Embryonic facial prominence (tissue), 1 donor: ENCODE measurements at regions not wholly inside any gene's neighbourhood (a gene's known extent, or its start where the extent isn't known, plus 50 kb on each side); places are given as distances from the start of the nearest gene placed in this dataset.
"Not testable (repeated sequence)": the region's sequence is repeated elsewhere in the genome, so short reads cannot be mapped to it uniquely, and the experiment has no call there.

ENCODE experiments used
- DNase-seq: peaks from one replicate; pipeline ENCODE4 v3.0.0-alpha.2; 2016; ENCODE audit errors: extremely low spot score

DNA sequence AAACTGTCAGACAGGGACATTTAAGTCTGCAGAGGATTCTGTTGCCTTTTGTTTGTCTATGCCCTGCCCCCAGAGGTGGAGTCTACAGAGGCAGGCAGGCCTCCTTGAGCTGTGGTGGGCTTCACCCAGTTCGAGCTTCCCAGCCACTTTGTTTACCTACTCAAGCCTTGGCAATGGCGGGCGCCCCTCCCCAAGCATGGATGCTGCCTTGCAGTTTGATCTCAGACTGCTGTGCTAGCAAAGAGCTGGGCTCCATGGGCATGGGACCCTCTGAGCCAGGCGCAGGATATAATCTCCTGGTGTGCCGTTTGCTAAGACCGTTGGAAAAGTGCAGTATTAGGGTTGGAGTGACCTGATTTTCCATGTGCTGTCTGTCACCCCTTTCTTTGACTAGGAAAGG is 734.9 kb downstream of the TENT5A start:
- not testable (repeated sequence) for DNase-seq

DNA sequence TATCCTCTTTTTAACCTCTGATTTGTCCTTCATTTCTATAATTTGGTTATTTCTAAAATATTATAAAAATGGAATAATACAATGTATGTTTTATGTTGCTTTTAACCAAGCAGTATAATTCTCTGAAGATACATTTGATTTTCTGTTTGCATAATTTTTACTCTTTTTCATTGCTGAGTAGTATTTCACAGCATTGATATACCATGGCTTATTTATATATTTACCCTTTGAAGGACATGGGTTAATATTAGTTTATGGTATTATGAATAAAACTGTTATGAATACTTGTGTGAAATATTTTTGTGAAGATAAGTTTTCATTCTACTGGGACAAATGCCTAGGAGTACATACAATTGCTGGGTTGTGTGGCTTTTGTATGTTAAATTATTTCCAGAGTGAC is 748.6 kb downstream of the TENT5A start:
- DNase-seq = no peak

DNA sequence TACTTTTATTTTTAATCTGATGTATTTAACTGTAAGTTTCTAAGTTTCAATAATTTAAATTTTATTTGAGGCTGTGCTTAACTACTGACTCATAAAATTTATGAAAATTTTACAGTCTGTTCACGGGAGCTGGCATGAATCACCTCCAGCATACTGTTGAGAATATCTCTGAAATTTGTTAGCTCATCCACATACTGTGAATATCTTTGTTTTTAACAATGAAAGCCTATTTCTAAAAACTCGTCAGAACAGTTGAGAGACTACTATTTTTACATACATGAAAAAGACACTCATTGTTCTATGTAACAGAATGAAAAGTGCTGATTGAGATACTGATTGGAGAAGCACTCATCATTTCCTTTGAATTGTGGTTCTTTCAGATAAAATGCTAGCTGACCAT is 749.3 kb downstream of the TENT5A start:
- DNase-seq = no peak

DNA sequence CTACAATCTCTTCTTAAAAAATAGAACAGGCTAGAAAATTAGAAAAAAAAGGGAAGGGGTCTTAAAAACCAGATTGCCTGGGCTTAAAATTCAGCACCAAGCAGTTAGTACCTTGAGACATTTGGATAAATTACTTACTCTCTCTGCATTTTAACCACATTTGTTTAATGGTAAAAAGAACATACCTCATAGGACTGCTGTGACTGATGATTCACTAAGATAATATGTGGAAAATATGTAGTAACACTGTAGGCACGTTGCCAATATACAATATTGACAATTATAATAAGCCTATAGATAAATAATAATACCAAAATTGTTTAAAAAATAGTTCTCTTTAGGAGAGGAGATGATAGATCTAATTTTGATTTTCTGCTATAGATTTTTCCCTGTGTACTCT is 750.4 kb downstream of the TENT5A start:
- DNase-seq = no peak

DNA sequence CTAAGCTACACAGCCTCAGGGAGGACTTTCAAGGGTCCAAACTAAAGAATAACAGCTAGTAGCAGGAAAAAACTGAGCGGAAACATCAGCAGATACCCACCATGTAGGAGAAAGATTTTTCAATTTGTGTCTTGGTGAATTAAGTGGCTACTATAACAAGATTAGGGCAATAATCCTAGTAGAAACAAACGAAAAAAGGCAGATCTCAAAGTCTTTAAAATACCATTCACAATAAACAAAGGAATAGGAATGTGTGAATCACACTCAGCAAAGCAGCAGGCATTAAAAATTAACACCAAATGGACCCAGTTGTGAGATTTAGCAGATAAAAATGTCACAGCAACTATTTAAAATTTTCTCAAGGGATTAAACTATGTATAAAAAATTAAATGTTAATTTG is 761.2 kb downstream of the TENT5A start:
- DNase-seq = no peak

DNA sequence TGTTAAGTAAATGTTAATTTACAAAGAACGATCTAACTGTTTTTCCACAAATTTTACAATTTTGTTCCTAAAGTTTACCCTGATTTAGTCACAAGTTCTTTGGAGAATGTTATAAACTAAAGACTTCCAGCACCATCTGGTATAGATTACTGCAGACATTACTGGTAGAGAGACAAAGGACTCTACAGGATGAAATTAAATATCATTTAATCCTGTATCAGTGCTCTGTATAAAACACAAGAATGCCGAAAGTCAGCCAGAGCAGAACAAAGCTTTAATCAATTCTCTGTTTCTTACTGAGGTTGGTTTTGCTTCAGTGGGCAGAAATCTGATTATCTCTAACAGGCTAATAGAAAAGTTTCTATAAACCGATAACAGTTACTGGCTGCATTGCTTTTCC is 763.6 kb downstream of the TENT5A start:
- no peak for DNase-seq

DNA sequence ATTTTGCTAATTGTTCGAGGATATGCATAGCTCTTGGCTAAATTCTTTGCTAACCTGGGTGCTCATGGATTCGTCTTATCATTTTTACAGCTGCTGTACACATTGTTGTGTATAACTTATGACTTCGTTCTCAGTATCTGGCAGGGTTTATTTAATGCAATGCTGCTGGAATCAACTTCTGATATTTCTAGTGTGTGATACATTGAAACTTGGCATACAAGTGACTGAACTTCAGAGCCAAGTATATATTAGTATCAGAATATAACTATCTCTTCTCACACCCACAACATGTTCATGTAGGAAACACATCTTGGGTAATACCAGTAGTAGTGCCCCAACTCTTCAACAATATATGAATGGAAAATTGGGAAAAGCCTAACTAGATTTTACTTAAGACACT is 764.2 kb downstream of the TENT5A start:
- DNase-seq = no peak

DNA sequence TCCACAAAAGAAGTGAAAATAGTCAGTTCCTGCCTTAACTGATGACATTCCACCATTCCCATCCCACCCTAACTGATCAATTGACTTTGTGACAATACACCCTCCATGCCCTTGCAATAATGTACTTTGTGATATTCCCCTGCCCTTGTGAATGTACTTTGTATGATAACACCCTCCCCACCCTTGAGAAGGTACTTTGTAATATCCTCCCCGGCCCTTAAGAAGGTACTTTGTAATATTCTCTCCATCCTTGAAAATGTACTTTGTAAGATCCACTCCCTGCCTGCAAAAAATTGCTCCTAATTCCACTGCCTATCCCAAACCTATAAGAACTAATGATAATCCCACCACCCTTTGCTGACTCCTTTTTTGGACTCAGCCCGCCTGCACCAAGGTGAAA is 771.3 kb downstream of the TENT5A start:
- DNase-seq = not testable (repeated sequence)

DNA sequence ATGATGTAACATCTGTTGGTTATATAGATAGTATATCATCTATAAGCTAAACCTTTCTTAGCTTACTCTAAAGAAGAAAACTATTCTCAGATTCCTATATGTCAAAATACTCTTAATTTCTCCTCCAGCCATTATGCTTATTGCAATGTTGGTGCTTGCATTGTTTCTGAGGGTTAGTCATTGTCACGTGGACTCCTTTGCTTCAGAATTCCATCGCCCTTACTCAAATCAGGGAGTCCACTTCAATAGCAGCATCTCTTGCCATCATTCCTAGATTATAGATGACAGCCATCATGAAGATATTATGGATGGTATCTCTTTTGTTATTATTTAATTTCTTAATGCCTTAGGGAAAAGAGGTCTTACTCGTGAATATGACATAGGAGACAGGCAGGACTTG is 776.1 kb downstream of the TENT5A start:
- no peak for DNase-seq

DNA sequence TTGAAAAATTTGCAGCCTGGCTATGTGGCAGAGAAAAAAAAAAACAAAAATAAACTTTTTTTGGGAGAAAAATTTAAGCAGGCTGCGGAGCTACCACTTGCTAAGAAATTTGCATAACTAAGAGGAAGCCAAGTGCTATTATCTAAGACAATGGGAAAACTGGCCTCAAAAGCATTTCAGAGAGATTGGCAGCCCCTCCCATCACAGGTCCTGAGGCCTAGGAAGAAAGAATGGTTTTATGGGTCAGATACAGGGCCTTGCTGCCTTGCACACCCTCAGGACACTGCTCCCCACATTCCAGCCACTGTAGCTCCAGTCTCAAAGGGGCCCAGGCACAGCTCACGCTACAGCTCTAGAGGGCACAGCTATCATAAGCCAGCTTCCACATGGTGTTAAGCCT is 777.9 kb downstream of the TENT5A start:
- DNase-seq = no peak

DNA sequence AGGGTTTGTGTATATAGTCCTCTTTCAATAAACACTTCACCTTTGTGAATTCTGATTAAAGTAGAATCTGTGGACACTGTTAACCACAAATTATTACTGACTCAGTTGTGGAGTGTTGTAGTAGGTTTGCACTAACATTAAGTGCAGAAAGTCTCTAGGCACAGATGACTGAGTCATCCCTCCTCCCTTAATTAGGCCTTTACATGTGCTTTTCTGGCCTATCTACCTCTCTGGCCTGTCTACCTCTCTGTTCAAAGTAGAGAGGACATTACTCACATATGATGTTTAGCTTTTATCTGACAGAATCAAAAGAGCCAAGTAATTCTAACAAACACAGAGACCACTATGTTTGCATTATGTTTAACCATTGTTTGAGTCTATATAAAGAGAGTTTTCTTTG is 783.0 kb downstream of the TENT5A start:
- DNase-seq = no peak

DNA sequence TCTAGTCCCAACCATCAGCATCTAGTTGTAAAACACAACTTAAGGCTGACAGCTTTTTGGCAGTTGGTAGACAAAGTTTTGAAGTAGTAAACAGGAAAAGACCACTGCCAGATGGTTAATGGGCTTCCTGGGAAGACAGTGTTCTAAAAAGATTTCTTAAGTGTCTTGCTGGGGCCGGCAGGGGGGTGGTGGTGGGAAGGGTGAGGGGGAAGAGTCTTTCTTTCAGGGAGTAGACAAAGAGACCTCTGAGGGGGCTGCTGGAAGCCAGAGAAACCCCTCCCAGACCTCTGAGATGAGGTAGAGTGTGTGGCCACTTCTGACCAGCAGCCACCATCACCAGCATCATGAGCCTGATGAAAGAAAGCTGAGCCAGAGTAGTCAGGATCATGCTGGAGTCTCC is 784.9 kb downstream of the TENT5A start:
- no peak for DNase-seq

DNA sequence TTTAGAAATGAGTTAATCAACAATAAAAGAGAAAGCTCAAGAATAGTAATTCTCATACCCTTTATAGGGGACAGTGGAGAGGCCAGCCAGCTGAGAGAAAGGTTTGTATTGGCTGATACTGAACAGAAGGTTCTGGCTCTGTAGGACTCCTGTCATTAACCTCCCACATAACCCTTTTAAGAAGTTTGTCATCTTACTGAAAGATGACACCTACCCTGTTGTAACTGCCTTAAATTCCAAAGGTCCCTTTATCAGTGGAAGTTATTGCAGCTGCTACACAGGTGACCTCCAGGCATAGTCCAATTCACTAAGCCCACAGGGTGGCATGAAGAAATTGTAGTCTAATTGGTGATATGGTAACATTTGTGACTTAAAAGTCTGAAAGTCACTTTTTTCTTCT is 790.1 kb downstream of the TENT5A start:
- DNase-seq = no peak

DNA sequence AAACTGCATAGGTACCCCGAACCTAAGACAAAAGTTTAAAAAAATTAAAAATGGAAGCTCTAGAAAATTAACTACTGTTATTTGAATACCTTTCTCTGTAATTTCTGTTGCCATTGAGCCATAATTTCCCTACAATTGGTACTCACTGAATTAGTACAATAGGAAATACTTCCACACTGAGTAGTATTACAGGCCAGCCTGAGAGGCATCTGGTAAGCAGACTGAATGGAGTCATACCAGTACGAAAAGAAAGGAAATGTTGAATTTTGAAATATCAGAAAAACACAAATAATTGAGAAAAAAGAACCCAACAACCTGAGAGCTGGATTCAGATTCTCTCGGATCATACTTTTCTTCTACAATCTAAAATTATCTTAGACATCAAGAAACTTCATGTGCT is 791.3 kb downstream of the TENT5A start:
- no peak for DNase-seq

DNA sequence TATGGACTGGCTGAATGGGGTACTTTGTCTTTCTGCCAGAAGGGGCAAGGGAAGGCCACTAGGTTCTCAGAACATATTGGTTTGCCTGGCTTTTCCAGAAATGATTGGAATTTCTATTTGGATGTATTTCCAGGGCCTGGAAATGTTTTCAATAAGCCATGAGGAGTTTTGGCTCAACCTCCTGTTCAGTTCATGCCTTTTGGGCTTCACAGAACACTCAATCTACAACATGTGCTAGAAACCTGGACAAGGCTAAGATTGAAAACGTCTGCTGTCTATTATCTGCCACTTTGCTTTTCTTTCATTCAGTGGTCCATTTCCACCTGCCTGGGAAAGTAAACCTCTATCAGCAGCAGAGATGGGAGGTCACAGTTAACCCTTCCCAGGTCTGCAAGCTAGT is 793.4 kb downstream of the TENT5A start:
- DNase-seq = peak; percentile 61

DNA sequence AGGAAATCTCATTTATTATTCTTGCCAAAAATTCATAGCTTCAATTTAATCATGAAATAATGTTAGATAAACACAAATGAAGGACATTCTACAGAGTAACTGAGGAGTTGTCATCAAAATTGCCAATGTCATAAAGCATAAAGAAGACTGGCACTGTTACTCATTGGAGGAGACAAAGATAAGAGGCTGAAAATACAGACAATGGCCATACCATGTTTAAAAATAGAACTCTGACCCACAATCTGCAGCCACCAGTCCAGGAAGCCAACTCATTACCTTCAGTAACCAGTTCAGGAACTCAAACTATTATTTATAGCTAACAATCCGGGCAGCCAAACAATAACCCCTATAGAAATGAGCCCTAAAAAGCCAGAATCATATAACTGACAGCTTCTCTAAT is 795.6 kb downstream of the TENT5A start:
- no peak for DNase-seq

DNA sequence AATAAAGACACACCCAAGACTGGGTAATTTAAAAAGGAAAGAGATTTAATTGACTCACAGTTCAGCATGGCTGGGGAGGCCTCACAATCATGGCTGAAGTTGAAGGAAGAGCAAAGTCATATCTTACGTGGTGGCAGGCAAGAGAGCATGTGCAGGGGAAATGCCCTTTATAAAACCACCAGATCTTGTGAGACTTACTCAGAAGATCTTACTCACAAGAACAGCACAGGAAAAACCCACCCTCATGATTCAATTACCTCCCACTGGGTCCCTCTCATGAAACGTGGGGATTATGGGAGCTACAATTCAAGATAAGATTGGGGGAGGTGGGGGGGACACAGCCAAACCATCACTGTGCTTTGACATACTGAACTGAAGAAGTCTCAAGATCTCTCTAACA is 800.0 kb downstream of the TENT5A start:
- DNase-seq = not testable (repeated sequence)

DNA sequence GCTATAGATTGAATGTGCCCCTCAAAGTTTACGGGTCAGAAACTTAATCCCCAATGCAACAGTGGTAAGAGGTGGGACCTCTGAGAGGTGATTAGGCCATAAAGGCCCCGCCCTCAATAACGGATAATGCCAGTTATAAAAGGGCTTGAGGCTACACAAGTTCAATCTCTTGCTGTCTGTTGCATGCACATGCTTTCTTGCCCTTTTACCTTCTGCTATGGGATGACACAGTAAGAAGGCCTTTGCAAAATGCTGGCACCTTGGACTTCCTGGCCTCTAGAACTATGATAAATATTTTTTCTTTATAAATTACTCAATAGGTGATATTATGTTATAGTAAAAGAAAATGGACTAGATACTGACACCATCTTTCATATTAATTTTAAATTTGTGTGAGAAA is 806.1 kb downstream of the TENT5A start:
- no peak for DNase-seq

DNA sequence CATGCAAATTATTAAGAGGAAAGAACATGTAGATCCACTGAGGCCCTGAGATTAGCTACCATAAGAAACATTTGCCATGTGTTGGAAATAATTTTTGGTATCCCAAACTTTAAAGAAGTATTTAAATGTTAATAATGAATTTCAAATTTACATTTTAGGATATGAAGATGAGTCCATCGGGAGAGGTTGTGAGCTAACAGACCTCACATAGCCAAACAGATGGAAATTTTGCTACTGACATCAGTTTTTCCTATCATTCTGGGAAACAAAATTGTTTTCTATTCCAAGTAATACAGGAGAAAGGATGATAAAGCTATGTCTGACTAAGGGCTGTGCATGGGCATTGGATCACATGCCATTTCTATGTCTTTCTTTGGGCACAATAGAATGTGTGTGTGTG is 809.6 kb downstream of the TENT5A start:
- DNase-seq = no peak

DNA sequence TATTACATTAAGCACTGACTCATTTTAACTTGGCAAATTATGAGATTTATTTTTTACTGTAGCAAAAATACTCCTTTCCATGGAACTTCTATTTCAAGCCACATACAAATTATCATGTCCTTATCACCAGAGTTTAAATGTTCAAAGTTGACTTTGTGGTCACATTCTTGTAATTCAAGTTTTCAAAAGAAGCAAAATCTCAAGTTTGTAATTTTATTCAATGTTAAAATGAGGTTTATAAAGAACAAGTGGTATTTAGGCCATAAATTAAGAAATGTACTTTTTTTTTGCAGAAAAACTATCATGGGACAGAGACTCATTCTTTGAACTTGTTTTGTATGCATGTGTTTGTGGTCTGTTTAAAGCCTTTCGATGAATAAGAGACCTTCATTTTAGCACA is 811.5 kb downstream of the TENT5A start:
- DNase-seq = no peak

DNA sequence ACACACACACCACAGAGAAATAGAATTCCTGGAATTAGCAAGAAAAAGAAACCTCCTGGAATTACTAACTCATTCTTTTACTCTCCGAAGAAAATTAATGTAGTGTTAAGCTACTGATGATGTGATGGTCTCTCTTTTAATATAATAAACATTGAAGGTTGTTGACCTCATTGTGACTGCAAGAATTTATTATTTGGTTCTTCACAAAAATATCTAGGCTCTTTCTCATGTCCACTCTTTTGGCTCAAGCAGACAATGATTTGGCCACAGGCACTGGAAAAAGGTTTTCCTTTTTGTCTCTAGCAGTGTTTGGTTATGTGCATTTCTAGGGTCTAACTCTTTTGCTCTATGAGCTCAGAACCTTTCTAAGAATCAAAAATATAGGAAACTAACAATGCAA is 811.9 kb downstream of the TENT5A start:
- no peak for DNase-seq

DNA sequence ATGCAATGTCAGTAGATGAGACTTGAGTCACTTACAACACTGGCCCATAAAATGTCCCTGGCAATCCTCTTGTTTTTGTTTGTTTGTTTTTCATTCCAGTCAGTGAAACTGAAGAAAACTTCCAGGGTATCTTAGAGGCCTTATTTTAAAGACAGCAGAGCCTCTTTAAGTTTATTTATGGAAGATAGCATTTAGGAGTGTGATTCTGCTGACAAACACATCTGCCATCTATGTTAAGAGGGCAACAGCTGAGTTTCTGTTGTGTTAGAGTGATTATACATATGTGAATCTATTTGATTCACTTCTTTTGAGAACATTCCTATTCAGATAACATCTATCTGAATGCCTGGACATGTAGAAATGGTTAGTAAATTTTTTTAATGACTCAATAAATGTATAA is 812.6 kb downstream of the TENT5A start:
- DNase-seq = no peak

DNA sequence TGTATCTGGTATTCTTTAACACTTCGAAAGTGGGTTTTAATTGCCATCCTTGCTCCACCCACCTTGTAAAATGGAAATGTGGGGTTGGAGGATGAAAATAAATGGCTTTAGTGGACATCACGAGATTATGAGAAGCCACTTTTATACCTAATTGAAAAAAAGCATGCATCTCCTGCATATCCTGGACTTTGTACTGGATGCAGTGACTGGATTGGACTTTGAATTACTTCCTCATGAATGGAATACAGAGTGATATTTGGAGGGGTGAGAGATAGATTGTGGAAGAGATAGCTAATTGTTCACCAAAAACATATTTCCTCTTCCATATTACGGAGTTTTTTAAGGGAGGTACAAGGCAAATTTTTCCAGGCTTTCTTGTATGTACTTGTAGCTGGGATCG is 813.0 kb downstream of the TENT5A start:
- no peak for DNase-seq

DNA sequence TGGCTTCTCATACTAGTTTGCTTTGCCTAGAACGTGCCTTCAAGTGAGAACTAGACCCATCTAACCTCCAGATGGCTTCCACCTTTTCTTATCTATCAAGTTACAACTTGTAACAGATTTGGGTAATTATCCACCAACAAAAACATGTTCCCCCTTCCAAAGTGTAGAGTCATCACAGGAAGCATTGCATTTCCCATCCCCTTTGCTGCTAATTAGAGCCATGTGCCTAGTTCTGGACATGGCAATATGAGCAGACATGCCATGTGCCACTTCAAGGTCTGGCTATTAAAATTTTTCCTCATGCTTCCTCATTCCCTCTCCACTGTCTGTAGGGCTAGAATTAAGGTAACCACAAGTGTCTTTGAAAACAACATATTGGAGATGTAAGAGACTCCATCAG is 814.4 kb downstream of the TENT5A start:
- no peak for DNase-seq

DNA sequence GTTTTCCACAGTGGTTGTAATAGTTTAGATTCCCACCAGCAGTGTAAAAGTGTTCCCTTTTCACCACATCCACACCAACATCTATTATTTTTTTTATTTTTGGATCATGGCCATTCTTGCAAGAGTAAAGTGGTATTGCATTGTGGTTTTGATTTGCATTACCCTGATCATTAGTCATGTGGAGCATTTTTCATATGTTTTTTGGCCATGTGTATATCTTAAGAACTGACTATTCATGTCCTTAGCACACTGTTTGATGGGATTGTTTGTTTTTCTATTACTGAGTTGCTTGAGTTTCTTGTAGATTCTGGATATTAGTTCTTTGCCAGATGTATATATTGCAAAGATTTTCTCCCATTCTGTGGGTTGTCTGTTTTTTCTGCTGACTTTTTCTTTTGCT is 820.1 kb downstream of the TENT5A start:
- DNase-seq = no peak
